ENCODE measurements at regions not wholly inside any gene's neighbourhood (a gene's known extent, or its start where the extent isn't known, plus 50 kb on each side); places are given as distances from the start of the nearest gene placed in this dataset.

DNA sequence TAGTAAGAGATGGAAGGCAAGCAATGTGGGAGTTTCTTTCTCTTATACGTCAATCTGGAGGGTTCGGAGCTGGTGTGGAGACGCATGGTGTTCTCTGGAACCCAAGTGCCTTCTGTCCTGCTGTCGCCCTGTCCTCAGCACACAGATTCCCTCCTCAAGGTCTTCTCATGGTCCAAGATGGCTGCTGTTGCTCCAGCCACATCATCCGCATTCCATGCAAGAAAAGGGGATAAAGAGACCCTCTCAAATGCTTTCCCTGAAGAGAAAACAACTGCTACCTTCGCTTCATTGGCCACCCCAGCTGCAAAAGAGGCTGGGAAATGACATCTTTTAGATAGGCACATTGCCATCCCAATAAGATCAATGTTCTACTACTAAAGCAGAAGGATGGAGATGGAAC, 151.2 kb downstream of the ANKRD60 start:
- Histone ChIP-seq H3K18ac (ENCODE audit: insufficient read length, low read depth, low read length) (no peak overlapping the region), H3K4ac (ENCODE audit: low read depth, low read length) (no peak overlapping the region), H3K9ac (ENCODE audit: extremely low read depth, insufficient read length, low read length) (no peak overlapping the region), H3K27me3 (ENCODE audit: insufficient read depth, low read length) (no peaks in the 10 kb centered on the region), H2BK12ac (ENCODE audit: insufficient read length, low read depth, low read length) (no peak overlapping the region), H3K14ac (ENCODE audit: insufficient read depth, low read length) (no peak overlapping the region), H3K4me1 (ENCODE audit: insufficient read depth, low read length) (no peaks in the 10 kb centered on the region), H3K56ac (ENCODE audit: insufficient read length, low read depth, low read length) (no peak overlapping the region), H2BK20ac (ENCODE audit: low read depth, low read length, poor library complexity, severe bottlenecking) (no peak overlapping the region), H2AFZ (ENCODE audit: low read length) (no peak overlapping the region), H2BK5ac (ENCODE audit: insufficient read length, low read length) (no peak overlapping the region), H3K79me2 (ENCODE audit: insufficient read depth, low read length) (no peaks in the 10 kb centered on the region), H2BK15ac (ENCODE audit: low read depth, low read length) (no peak overlapping the region), H4K91ac (ENCODE audit: insufficient read length, low read depth, low read length) (no peak overlapping the region), H3T11ph (ENCODE audit: low read length) (no peak overlapping the region), H3K79me1 (ENCODE audit: insufficient read depth, low read depth, low read length, poor library complexity, severe bottlenecking) (no peaks in the 10 kb centered on the region), H3K23ac (ENCODE audit: insufficient read length, low read depth, low read length) (no peak overlapping the region), H4K20me1 (ENCODE audit: control insufficient read depth, insufficient read depth, insufficient read length) (no peaks in the 10 kb centered on the region), H2BK120ac (ENCODE audit: low read depth, low read length, poor library complexity, severe bottlenecking) (no peak overlapping the region), H2AK5ac (ENCODE audit: insufficient read length, low read length) (no peak overlapping the region), H3K9me3 (ENCODE audit: control insufficient read depth, low read depth, low read length) (no peaks in the 10 kb centered on the region), H4K8ac (replicated peaks; ENCODE audit: insufficient read length, low read depth, low read length) (no peak overlapping the region), H3K23me2 (ENCODE audit: insufficient read length, low read depth, low read length, poor library complexity, severe bottlenecking) (no peaks in the 10 kb centered on the region), H3K27ac (ENCODE audit: insufficient read length, low read depth, low read length) (no peak overlapping the region), H4K5ac (ENCODE audit: insufficient read length, low read depth, low read length) (no peak overlapping the region), H3K4me2 (ENCODE audit: insufficient read depth, insufficient read length, low read length) (no peak overlapping the region)
- no peak overlapping the region for H3K4me3 Mint-ChIP-seq
- H3K27me3 Mint-ChIP-seq (ENCODE audit: low read depth): no peaks in the 10 kb centered on the region; the same call in 1 of the 2 replicates
- TF ChIP-seq, protein P1, sequence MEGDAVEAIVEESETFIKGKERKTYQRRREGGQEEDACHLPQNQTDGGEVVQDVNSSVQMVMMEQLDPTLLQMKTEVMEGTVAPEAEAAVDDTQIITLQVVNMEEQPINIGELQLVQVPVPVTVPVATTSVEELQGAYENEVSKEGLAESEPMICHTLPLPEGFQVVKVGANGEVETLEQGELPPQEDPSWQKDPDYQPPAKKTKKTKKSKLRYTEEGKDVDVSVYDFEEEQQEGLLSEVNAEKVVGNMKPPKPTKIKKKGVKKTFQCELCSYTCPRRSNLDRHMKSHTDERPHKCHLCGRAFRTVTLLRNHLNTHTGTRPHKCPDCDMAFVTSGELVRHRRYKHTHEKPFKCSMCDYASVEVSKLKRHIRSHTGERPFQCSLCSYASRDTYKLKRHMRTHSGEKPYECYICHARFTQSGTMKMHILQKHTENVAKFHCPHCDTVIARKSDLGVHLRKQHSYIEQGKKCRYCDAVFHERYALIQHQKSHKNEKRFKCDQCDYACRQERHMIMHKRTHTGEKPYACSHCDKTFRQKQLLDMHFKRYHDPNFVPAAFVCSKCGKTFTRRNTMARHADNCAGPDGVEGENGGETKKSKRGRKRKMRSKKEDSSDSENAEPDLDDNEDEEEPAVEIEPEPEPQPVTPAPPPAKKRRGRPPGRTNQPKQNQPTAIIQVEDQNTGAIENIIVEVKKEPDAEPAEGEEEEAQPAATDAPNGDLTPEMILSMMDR (conservative IDR thresholded peaks at IDR 0.05): no peak
- H3K36me3 Mint-ChIP-seq (ENCODE audit: insufficient read depth in 1 of 3, low read depth in 3 of 3): peaks cover 0 to 3% (median 0%) of the 10 kb centered on the region in 3 experiments; a peak in 2 of 7 replicates
- H3K4me1 Mint-ChIP-seq: peaks cover 3 to 5% of the 10 kb centered on the region in 2 experiments
- H3K27ac Mint-ChIP-seq: no peak overlapping the region
- no CpG with 5 or more reads among the region's 6 CpGs for WGBS (ENCODE audit: extremely low coverage, insufficient read length, low lambda C conversion rate)
- no peak for DNase-seq
- peaks cover 8 to 16% of the 10 kb centered on the region in 2 experiments for H3K9me3 Mint-ChIP-seq
